Effector memory CD4-positive, alpha-beta T cell (primary cell): ENCODE measurements at regions not wholly inside any gene's neighbourhood (a gene's known extent, or its start where the extent isn't known, plus 50 kb on each side); places are given as distances from the start of the nearest gene placed in this dataset.

ENCODE experiments used
- DNase-seq, 3 donors: peaks; one replicate each; pipeline ENCODE4 v3.0.0-alpha.2; 2020
- H3K27ac ChIP-seq: 2 replicates; pipeline ENCODE4 v1.7.0; 2013; ENCODE audit warnings: mild to moderate bottlenecking, low read length, moderate library complexity; ENCODE audit not compliant: insufficient read depth, poor library complexity, severe bottlenecking
- H3K27me3 ChIP-seq: replicated peaks from 2 replicates; pipeline ENCODE4 v1.7.0; 2013; ENCODE audit warnings: mild to moderate bottlenecking, low read length; ENCODE audit not compliant: insufficient read depth, control insufficient read depth, poor library complexity, severe bottlenecking
- H3K36me3 ChIP-seq: 2 replicates; pipeline ENCODE4 v1.7.0; 2013; ENCODE audit warnings: mild to moderate bottlenecking, low read length, moderate library complexity; ENCODE audit not compliant: control insufficient read depth, insufficient read depth
- H3K4me1 ChIP-seq: 2 replicates; pipeline ENCODE4 v1.7.0; 2013; ENCODE audit warnings: low read length, mild to moderate bottlenecking; ENCODE audit not compliant: control insufficient read depth, insufficient read depth, poor library complexity, severe bottlenecking
- H3K4me3 ChIP-seq: 2 replicates; pipeline ENCODE4 v1.7.0; 2013; ENCODE audit warnings: low read length, low read depth, mild to moderate bottlenecking; ENCODE audit not compliant: insufficient read depth, poor library complexity, severe bottlenecking
- H3K9me3 ChIP-seq: 2 replicates; pipeline ENCODE4 v1.7.0; 2013; ENCODE audit warnings: mild to moderate bottlenecking, low read length, moderate library complexity; ENCODE audit not compliant: control insufficient read depth

GRCh38 chr10:3619241-3619640, 165.8 kb downstream of the KLF6 start:
- Histone ChIP-seq H3K27me3 (no peaks in the 10 kb centered on the region), H3K27ac (no peak overlapping the region), H3K4me1 (no peaks in the 10 kb centered on the region), H3K36me3 (no peaks in the 10 kb centered on the region), H3K4me3 (no peak overlapping the region), H3K9me3 (no peaks in the 10 kb centered on the region)
- DNase-seq, result no peak

- no peaks in the 10 kb centered on the region for H3K27me3 ChIP-seq
- no peaks in the 10 kb centered on the region for H3K36me3 ChIP-seq
- H3K27ac ChIP-seq, result no peak overlapping the region
- no peak for DNase-seq
- no peaks in the 10 kb centered on the region for H3K9me3 ChIP-seq
- no peak overlapping the region for H3K4me3 ChIP-seq
- no peaks in the 10 kb centered on the region for H3K4me1 ChIP-seq
Measured at GRCh38 chr10:3616880-3617279, 168.1 kb downstream of the KLF6 start.

- Histone ChIP-seq H3K27ac (no peak overlapping the region), H3K4me1 (no peaks in the 10 kb centered on the region), H3K9me3 (no peaks in the 10 kb centered on the region), H3K36me3 (no peaks in the 10 kb centered on the region), H3K4me3 (no peak overlapping the region), H3K27me3 (no peaks in the 10 kb centered on the region)
- no peak for DNase-seq
Measured at GRCh38 chr10:3613318-3613717, 171.7 kb downstream of the KLF6 start.

- no peak overlapping the region for H3K27ac ChIP-seq
- no peaks in the 10 kb centered on the region for H3K4me1 ChIP-seq
- H3K4me3 ChIP-seq, result no peak overlapping the region
- no peak for DNase-seq
- H3K36me3 ChIP-seq, result no peaks in the 10 kb centered on the region
- peaks cover 5% of the 10 kb centered on the region for H3K9me3 ChIP-seq
- no peaks in the 10 kb centered on the region for H3K27me3 ChIP-seq
Measured at GRCh38 chr10:3612183-3613001, 172.6 kb downstream of the KLF6 start.

- no peaks in the 10 kb centered on the region for H3K36me3 ChIP-seq
- no peak for DNase-seq
- H3K4me1 ChIP-seq, result no peaks in the 10 kb centered on the region
- peaks cover 5% of the 10 kb centered on the region for H3K9me3 ChIP-seq
- H3K27ac ChIP-seq, result no peak overlapping the region
- no peak overlapping the region for H3K4me3 ChIP-seq
- no peaks in the 10 kb centered on the region for H3K27me3 ChIP-seq
Measured at GRCh38 chr10:3606309-3606708, 178.7 kb downstream of the KLF6 start.

GRCh38 chr10:3605882-3606281, 179.1 kb downstream of the KLF6 start:
- H3K36me3 ChIP-seq, result no peaks in the 10 kb centered on the region
- no peak for DNase-seq
- no peak overlapping the region for H3K4me3 ChIP-seq
- no peak overlapping the region for H3K27ac ChIP-seq
- H3K4me1 ChIP-seq, result no peaks in the 10 kb centered on the region
- peaks cover 5% of the 10 kb centered on the region for H3K9me3 ChIP-seq
- H3K27me3 ChIP-seq, result no peaks in the 10 kb centered on the region

GRCh38 chr10:3595736-3596135, 189.3 kb downstream of the KLF6 start:
- H3K27me3 ChIP-seq, result no peaks in the 10 kb centered on the region
- H3K4me3 ChIP-seq, result no peak overlapping the region
- no peak overlapping the region for H3K27ac ChIP-seq

GRCh38 chr10:3593611-3594010, 191.4 kb downstream of the KLF6 start:
- no peaks in the 10 kb centered on the region for H3K36me3 ChIP-seq
- no peak overlapping the region for H3K27ac ChIP-seq
- no peak for DNase-seq
- no peaks in the 10 kb centered on the region for H3K9me3 ChIP-seq
- H3K4me3 ChIP-seq, result no peak overlapping the region
- H3K27me3 ChIP-seq, result no peaks in the 10 kb centered on the region
- H3K4me1 ChIP-seq, result no peaks in the 10 kb centered on the region

More at GRCh38 chr10:3595736-3596135, 189.3 kb downstream of the KLF6 start:
- DNase-seq, result no peak
- no peaks in the 10 kb centered on the region for H3K9me3 ChIP-seq
- H3K36me3 ChIP-seq, result no peaks in the 10 kb centered on the region
- no peaks in the 10 kb centered on the region for H3K4me1 ChIP-seq

- no peaks in the 10 kb centered on the region for H3K4me1 ChIP-seq
- no peak for DNase-seq
- H3K9me3 ChIP-seq, result no peaks in the 10 kb centered on the region
- H3K27ac ChIP-seq, result no peak overlapping the region
- H3K4me3 ChIP-seq, result no peak overlapping the region
- no peaks in the 10 kb centered on the region for H3K27me3 ChIP-seq
- no peaks in the 10 kb centered on the region for H3K36me3 ChIP-seq
Measured at GRCh38 chr10:3592424-3592823, 192.6 kb downstream of the KLF6 start.

GRCh38 chr10:3588816-3589215, 196.2 kb downstream of the KLF6 start:
- Histone ChIP-seq H3K4me1 (no peaks in the 10 kb centered on the region), H3K36me3 (no peaks in the 10 kb centered on the region), H3K27me3 (no peaks in the 10 kb centered on the region), H3K4me3 (no peak overlapping the region), H3K27ac (no peak overlapping the region), H3K9me3 (no peaks in the 10 kb centered on the region)
- no peak for DNase-seq
